GM21737 (cell line): ENCODE measurements at regions not wholly inside any gene's neighbourhood (a gene's known extent, or its start where the extent isn't known, plus 50 kb on each side); places are given as distances from the start of the nearest gene placed in this dataset.
"Not testable (repeated sequence)": the region's sequence is repeated elsewhere in the genome, so short reads cannot be mapped to it uniquely, and the experiment has no call there.

Experiments
- ATAC-seq: cut with Tn5 transposase; IDR thresholded peaks from one replicate; pipeline ENCODE4 v1.9.1; 2021; ENCODE audit warnings: mild to moderate bottlenecking, moderate library complexity; ENCODE audit not compliant: unreplicated experiment

DNA sequence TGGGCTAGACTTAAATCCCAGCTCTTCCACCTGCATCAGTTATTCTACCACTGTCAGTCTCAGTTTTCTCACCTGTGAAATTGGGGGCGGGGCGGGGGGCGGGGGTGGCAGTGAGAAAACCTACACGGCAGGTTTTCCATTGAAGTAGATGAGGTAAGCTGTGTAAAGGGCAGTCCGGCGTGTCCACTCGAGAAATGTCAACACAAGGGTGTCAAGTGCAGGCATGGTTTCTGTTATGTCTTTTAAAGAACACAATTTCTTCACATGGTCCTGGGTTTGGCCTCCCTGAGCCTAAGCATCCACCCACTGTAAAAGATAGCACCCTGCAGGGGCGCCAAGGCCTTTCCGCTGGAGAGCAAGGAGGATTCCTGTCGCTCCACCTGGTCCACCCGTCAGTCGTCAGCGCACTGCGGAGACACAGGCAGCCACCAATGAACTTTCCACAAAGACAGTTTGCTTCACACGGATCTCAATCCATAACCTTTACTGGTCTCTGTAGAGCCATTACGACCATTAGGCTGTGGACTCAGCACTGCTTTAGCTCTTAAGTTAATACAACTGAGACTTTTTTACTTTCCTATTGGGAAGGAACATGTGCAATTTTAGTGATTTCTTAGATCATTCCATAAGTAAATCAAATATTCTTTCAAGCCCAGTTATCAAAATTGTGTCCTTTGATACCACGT lies 99.5 kb upstream of the FOXB1 start:
- no peak for ATAC-seq

DNA sequence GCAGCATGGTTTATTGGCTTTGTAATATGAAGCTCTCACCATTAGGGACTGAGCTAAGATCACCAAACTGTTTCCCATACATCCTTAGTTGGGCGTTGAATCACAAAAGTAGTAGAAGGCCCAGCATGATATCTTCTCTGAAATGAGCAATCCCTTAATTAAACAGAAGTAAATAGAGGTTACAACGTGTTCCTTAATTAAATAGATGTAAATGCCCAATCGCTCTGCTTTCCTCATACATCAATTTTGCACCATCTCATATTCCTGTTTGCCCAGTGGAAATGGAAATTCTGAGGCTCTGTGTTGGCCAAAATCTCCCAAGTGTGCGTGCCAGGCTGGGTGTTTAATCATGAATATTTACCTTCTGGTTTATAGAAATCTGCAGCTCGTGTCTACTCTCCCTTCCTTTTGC lies 107.4 kb upstream of the FOXB1 start:
- no peak for ATAC-seq

DNA sequence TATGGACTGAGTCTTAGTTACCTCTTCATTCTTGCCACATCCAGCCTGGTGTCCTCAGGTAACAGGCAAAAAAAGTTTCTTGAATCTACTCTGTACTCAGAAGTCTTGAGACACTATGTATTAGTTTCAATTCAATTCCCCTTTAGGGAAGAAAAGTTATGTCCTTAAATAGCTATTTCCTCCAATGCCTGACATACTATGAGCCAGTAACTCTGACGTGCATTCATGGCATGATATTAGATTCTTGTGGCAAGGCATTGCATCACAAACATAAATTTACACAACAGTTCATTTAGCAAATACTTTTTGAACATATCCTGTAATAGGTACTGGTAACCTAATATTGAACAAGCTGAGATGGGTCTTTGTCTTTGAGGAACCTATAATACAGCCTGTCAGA lies 109.3 kb upstream of the FOXB1 start:
- no peak for ATAC-seq

DNA sequence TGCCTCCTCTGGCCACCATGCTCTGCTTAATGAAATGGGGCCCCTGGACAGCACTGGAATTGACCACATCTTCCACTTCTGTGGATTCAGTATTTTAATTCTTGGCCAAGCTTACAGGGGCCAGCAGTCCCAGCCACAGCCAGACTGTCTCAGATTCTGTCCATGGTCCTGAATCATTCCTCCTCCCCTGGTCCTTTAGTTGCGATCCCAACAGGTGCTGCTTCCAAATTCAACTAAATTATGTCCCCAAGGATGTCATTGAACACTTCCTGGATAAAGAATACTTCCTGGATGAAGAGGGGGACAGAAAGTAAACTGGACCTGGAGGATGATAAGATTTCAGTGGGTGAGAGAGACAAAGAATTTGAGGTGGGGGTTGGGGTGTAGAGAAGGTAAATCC lies 111.1 kb upstream of the FOXB1 start:
- ATAC-seq = no peak

DNA sequence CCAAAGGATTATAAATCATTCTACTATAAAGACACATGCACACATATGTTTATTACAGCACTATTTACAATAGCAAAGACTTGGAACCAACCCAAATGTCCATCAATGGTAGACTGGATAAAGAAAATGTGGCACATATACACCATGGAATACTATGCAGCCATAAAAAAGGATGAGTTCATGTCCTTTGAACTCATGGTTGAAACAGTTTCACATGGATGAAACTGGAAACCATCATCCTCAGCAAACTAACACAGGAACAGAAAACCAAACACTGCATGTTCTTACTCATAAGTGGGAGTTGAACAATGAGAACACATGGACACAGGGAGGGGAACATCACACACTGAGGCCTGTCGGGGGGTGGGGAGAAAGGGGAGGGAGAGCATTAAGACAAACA lies 116.2 kb upstream of the FOXB1 start:
- not testable (repeated sequence) for ATAC-seq

DNA sequence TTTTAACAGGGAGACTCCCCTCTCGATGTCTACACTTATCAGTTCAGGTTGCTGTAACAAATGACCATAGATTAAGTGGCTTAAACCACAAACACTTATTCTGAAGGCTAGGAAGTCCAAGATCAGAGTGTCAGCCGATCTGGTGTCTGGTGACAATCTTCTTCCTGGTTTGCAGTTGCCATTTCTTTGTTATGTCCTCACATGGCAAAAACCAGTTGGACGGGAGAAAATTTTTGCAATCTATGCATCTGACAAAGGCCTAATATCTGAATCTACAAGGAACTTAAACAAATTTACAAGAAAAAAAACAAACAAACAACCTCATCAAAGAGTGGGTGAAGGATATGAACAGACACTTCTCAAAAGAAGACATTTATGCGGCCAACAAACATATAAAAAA lies 116.9 kb upstream of the FOXB1 start:
- no peak for ATAC-seq

DNA sequence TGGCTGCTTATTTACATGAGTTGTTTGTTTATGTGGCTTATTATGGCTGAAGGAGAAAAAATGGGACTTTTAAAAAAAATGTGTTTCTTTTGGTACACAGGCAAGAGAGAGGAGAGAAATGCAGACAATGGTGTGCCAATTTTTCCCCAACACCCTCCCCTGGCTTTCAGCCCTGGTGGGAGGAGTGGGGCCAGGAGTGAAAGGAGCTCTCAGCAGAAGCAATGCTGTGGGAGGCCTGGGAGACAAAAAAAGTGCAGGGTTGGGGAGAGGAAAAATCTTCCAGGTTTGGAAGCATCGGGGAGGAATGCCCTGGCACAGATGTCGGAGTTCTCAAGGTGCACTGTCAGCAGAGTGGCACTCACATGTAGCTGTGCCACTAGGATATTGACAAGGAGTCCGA lies 117.7 kb upstream of the FOXB1 start:
- ATAC-seq = no peak

DNA sequence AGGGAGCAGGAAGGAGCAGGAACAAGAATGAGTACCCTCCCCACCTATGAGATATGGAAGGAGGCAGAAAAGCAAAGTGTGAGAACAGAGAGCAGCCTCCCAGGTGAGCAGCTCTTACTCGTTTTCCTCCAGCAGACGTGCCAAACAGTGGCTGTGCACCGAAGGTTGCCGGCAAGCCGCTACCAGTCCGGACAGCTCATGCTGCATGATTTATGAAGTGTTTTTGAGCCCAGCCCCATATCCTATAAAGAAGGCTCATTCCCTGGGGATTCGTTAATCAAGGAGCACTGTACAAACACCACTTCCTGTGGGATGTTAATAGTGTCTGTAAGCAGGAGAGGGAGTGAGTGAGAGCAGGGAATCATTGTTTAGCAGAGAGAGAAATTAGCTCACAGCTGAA lies 118.3 kb upstream of the FOXB1 start:
- no peak for ATAC-seq

DNA sequence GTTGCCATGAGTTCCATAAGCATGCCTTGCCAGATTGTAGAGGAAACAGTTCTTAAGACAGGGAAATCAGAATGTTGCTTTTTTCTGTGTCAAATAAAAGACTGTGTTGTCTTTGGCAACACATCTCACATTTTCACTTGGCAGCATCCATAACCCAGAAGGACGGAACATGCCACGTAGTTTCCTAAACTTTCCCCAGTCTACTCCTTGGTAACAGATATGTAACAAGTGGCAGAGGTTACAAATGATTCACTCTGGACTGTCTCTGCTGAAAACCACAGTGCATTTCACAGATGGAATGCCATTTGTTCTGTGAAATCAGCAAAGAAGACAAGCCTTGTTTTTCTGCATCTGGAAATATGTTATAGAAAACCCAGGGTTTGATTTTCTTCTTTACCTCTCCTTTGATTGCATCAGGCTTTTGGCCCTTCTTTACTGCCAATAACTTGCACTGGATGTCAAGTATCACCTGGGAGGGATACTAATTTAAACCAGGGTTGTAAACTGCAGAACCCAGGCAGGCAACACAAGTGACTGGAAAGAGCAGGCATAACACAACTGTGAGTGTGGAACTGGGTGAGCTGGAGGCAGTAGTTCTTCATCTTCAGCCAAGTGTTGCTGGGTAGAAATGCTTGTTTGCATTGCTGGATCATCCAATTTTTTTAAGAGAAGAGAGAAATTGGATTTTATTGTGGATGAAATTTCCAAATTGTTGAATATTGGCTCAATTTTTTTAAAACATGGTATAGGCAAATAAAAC lies 124.4 kb upstream of the FOXB1 start:
- ATAC-seq = no peak

DNA sequence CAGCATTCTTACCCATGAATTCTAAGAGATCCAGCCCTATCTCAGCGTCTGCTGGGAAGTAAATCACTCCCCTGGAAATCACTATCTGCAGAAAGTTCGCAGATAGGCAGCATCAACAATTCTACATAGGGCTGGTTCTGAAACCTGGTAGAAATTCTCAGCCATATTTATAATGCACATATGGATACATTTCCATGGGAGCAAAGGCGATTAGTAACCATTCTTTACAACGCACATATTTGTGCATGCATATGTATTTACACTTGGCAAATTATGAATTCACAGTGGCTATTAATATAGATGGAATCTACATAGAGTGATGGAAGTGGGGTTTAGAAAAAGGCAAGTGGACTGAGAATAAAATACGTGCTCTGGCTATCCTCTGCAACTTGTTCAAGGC lies 128.0 kb upstream of the FOXB1 start:
- no peak for ATAC-seq

DNA sequence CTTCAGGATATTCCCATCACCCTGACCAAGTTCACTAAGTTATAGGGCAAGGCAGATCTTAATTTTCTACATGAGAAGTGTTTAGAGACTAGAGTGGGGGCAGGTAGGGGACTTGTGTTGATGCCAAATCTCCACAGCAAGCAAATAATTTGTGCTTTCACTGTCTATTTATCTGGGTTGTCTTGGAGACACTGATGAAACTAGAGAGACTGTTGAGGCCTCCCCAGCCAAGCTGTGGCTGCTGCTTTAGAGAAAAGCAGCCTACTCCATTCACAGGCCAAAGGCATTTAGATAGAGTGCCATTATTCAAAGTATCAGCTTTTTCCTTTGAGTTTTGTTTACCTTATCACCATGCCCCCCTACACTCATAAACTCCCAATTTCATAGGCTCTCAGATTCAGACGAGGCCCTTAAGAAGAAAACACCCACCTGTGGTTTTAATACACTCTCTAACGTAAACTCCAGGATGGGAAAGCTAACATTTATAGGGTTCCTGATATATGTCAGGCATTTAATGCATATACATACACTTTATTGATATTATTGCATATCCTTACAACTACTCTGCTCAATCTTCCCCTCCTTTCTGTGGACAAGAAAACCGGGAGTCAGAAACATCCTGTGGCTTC lies 130.4 kb upstream of the FOXB1 start:
- ATAC-seq = no peak

DNA sequence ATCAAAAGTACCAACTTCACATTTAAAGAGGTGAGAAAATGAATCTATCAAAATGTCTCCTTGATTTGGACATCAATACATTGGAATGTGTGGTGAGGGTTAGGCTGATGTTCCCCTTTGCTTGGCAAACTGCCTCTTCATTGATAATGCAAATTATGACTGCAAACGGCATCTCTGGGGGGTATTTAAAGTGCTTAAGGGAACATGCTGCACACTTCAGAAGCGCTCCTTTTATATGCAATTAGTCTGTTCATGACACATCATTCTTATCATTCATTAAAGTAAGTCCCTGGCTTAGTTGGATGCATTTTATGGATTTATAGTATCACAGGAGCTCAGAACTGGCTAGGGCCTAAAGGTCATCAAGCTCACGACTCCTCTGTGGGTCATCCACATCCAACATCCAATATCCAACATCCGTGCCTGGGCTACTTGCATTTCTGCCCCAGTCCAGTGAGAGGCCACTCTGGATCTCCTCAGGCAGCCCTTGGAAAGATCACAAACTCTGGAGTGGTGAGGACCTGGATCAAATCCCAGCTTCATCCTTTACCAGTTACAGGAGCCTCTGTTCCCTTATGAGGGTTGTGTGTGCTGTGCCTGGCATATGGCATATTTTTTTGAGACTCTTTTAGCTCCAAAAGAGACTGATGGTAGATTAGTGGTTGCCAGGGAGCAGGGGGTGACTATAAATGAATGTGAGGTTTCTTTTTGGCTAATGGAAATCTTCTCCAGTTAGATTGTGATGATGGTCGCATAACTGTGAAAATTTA lies 136.8 kb upstream of the FOXB1 start:
- no peak for ATAC-seq

DNA sequence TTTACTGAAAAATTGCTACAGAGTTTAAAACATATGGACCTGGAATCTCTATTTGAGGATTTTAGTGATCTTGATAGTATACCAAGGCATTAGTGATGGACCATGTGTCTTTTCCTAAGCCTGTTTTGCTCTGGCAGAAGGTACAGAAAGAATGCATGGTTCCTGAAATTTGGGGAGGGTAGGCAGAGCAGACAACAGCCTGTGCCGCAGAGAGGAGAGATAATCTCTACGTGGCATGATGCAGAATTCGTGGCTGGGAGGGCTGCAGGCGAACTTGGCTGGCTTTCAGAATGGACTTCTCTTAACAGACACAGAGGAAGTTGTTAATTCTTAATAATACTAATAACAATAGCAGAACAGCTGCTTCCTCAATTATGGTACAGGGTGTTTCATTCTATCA lies 137.5 kb upstream of the FOXB1 start:
- ATAC-seq = no peak

DNA sequence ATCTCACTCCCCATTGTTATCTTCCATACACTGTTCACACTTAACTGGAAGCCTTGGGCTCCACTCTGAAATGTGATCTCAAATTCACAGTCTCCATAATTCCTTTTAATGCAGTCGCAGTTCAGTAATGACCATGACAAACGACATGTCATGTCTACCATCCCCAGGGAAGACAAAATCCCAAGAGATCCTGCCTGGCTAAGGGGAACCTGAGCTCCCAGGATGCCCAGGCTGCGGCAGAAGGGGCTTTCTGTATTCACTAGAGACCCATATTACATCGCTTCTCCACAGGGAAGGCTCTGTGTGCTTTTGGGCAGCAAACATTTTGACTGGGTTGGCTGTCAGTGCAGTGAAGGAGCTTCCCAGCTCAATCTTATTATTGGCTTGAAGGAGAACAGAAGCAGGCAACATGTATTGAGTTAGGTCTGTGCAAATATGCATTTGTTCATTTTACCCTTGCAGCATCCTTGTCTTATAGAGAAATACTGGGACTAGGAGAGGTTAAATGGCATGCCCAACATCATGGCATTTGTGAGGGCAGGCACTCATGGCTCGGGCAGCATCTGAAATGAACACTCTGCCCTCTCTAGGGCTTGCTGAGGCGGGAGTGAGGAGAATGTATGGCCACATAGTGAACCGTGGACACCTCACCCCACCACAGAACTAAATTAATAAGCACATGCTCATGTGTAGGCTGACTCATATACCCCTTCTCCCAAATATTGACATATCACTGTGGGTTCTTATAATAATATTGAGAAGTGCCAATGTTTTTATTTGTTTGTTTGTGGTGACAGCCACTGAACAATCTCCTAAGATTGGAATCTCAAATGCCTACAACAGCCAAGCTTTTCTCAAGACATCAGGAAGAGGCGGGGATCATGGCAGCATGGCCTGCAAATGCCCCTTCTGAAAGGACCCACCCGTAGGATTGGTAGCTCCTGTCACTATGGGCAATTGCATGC lies 141.6 kb upstream of the FOXB1 start:
- no peak for ATAC-seq

DNA sequence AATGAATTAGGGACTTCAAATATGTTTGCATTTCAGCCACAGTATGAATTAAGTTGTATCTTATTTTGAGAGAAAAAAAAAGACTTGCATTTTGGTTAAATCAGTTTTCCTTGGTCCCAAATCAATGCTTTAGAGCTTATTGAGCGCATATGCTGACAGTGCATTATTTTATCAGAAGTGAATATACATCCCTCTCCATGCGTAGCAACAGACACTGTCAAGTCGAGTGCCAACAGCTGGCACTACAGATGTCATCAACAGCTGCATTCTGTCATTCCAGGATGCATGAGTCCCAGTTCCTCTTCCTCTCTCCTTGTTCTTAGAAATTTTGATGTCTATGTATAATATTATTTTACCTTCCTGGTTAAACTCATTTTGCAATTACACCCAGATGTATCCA lies 156.1 kb upstream of the FOXB1 start:
- ATAC-seq = no peak

DNA sequence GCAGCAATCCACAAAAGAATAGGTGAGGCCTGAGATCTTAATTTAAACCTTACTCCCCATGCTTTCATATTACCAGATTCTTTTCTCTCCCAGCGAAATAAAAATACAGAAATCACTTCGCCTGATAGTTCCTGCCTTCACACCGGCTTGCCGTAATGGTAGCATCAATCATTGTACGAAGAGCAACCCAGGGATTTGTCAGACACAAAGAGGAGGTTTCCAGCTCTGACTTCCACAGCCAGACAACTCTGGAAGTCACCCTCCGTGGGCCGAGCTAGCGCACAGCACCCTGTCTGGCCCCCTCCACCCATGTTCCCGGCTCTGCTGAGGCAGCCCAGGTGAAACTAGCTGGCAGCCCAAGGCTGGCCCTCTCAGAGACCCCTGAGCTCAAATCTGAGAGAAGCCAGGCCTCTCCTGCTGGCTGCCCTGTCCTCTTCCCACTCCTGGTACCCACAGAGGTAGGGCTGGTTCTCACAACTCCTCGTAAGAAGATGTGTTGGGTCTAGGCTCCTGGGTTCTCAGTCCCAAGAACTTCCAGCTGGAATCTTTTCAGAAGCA lies 156.9 kb upstream of the BNIP2 start:
- ATAC-seq = no peak

DNA sequence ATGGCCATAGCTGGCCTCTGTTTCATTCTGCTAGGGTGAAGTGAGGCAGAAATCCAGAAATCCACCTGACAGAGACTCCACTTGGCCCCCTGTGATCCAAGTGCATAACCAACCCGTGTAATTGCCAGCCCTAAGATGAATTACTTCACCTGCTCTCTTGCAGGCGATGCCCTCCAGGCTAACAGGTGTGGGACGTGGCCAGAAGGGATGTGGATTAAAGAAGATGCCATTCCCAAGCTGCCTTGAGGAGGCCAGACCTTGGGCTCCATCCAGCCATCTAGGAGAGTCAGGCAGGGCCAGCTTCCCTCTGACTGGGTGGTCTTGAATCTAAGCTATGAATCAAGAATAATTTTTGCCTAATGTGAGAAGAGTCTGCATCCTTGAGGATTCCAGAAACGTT lies 154.5 kb upstream of the BNIP2 start:
- ATAC-seq = no peak

DNA sequence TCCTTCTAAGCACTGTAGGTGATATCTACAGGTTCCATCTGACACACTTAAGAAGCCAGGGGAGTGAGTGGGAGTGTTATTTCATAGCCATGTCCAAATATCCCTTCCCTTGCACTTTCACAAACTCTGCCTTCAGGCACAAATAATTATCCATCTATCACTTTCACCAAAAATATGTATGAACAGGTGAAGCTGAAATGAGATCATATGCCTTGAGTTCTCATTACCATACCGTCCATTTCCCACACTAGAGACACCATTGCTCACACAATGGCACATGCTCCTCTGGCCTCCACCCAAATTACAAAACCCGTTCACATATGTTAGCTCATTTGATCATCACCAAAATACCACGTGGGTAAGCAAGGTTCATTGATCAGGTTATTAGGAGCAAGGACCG lies 151.9 kb upstream of the BNIP2 start:
- ATAC-seq = no peak

DNA sequence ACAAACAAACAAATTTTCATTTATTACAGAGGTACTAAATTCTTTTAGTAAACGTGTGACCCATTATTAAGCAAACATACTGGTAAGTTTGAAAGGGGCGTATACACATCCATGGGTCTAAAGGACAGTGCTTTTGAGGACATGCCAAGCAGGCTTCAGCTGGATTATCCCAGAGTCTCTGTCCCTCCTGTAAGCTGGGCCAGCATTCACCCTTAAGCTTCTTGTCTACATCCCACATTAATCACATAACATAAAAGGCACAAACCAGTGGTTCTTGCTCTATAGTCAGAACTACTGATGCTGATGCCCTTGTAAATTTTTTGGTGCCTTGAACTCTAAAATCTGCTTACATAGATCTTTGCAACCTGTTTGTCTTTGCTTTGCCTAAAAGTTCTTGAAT lies 150.8 kb upstream of the BNIP2 start:
- ATAC-seq = no peak

DNA sequence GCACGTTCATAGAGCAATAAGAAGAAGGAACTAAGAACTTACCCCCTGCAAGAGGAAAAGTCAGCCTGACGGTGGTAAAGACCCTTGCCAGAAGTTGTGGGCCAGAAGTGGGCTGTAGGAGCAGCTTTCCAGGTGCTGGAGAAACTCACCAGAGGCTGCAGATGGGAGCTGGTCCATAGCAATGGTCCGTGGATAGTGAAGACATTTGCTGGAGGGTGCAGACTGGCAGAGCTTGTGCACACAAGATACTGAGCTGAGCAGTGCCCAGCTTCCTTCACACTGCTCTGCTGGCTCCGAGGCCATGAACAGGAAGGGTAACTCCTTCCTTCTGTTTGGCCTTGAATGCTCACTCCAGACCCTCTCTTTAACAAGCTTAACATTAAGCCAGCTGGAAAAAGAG lies 149.8 kb upstream of the BNIP2 start:
- no peak for ATAC-seq
